H1 (cell line): ENCODE measurements at regions not wholly inside any gene's neighbourhood (a gene's known extent, or its start where the extent isn't known, plus 50 kb on each side); places are given as distances from the start of the nearest gene placed in this dataset.

Source experiments
- CTCF ChIA-PET: fragments of 300-600 bp; sonication (Branson Sonifier 250); formaldehyde crosslinking; loops from one replicate; lab custom pipeline; 2021; ENCODE audit not compliant: partially characterized antibody; lab: Charles Lee
- POLR2A ChIA-PET: fragments of 300-600 bp; sonication (Branson Sonifier 250); formaldehyde crosslinking; loops from one replicate; lab custom pipeline; 2021; ENCODE audit warnings: inconsistent platforms; ENCODE audit not compliant: partially characterized antibody; lab: Charles Lee
- DNase-seq, 2 experiments: peaks; one replicate each; pipeline versions ENCODE4 v3.0.0 to v3.0.0-alpha.2; 2010 to 2022; ENCODE audit warnings: low spot score in 2 of 2, low read depth in 1 of 2, mixed read lengths in 1 of 2
- FAIRE-seq: peaks from 2 replicates; lab custom pipeline; 2011; peaks lifted over from hg19 to GRCh38; lab: Jason Lieb, UNC
- H2AFZ ChIP-seq: 2 replicates; pipeline ENCODE4 v1.8.1; 2012; ENCODE audit warnings: low read length, inconsistent platforms
- H2AK5ac ChIP-seq: 2 replicates; pipeline ENCODE4 v1.6.1; 2013; ENCODE audit warnings: low read depth, low read length
- H2BK120ac ChIP-seq: replicated peaks from 2 replicates; pipeline ENCODE3; 2013; ENCODE audit warnings: low read depth, low read length, inconsistent platforms
- H2BK12ac ChIP-seq: 2 replicates; pipeline ENCODE4 v1.6.1; 2013; ENCODE audit warnings: low read depth, low read length
- H2BK15ac ChIP-seq: 2 replicates; pipeline ENCODE4 v1.6.1; 2013; ENCODE audit warnings: low read length
- H2BK20ac ChIP-seq: 2 replicates; pipeline ENCODE4 v1.6.1; 2013; ENCODE audit warnings: low read length
- H2BK5ac ChIP-seq: 2 replicates; pipeline ENCODE4 v1.6.1; 2013; ENCODE audit warnings: low read depth, low read length
- H3K14ac ChIP-seq: 2 replicates; pipeline ENCODE4 v1.6.1; 2013; ENCODE audit warnings: inconsistent platforms; ENCODE audit not compliant: insufficient read length
- H3K18ac ChIP-seq: 2 replicates; pipeline ENCODE4 v1.6.1; 2013; ENCODE audit warnings: low read length; ENCODE audit errors: extremely low read depth
- H3K23ac ChIP-seq: 2 replicates; pipeline ENCODE4 v1.6.1; 2013; ENCODE audit warnings: inconsistent platforms; ENCODE audit not compliant: insufficient read length
- H3K23me2 ChIP-seq: 2 replicates; pipeline ENCODE4 v1.6.1; 2013; ENCODE audit warnings: low read depth, low read length
- H3K27ac ChIP-seq: 2 replicates; pipeline ENCODE4 v1.6.1; 2011; ENCODE audit warnings: low read depth, low read length, inconsistent platforms
- H3K27me3 ChIP-seq, 4 experiments: replicated peaks in 1 of 4; 1 replicate in 1 of 4; 2 replicates in 3 of 4; pipeline versions ENCODE4 v1.6.1 to v1.8.1; 2011 to 2013; ENCODE audit warnings: low read length in 3 of 4, mild to moderate bottlenecking in 3 of 4, inconsistent platforms in 2 of 4, mixed read lengths in 2 of 4, moderate library complexity in 1 of 4; ENCODE audit not compliant: control insufficient read depth in 3 of 4, insufficient read depth in 3 of 4; ENCODE audit errors: extremely low read depth in 1 of 4
- H3K36me3 ChIP-seq, 4 experiments: 2 replicates each; pipeline versions ENCODE4 v1.6.1 to v1.8.1; 2011 to 2013; ENCODE audit warnings: mild to moderate bottlenecking in 4 of 4, low read length in 3 of 4, moderate library complexity in 2 of 4, control low read depth in 1 of 4, inconsistent platforms in 1 of 4; ENCODE audit not compliant: insufficient read depth in 4 of 4, control insufficient read depth in 2 of 4
- H3K4ac ChIP-seq: replicated peaks from 2 replicates; pipeline ENCODE3; 2013; ENCODE audit warnings: low read length, low read depth, mixed read lengths, inconsistent platforms; ENCODE audit not compliant: insufficient read length
- H3K4me1 ChIP-seq, 4 experiments: replicated peaks in 1 of 4; 1 replicate in 1 of 4; 2 replicates in 3 of 4; pipeline versions ENCODE4 v1.6.1 to v1.8.1; 2011 to 2013; ENCODE audit warnings: low read length in 3 of 4, inconsistent platforms in 2 of 4, mixed read lengths in 1 of 4; ENCODE audit not compliant: insufficient read depth in 4 of 4, control insufficient read depth in 3 of 4
- H3K4me2 ChIP-seq, 2 experiments: 2 replicates each; pipeline versions ENCODE4 v1.6.1 to v1.8.1; 2011 to 2013; ENCODE audit warnings: low read depth in 2 of 2, low read length in 2 of 2, control low read depth in 1 of 2, inconsistent platforms in 1 of 2, mild to moderate bottlenecking in 1 of 2; ENCODE audit not compliant: insufficient read depth in 1 of 2
- H3K4me3 ChIP-seq, 4 experiments: fragments of 200-600, 300-600 bp in 1 of 4; sonication (generic), shearing (Covaris generic), sonication (Bioruptor Twin) in 1 of 4; 2 replicates each; pipeline versions ENCODE4 v1.5.1 to v1.8.1; 2011 to 2016; ENCODE audit warnings: low read length in 4 of 4, low read depth in 3 of 4, control low read depth in 2 of 4, inconsistent platforms in 2 of 4, mild to moderate bottlenecking in 2 of 4, mixed read lengths in 1 of 4, moderate library complexity in 1 of 4; ENCODE audit not compliant: insufficient read depth in 2 of 4; ENCODE audit errors: extremely low read depth in 1 of 4
- H3K56ac ChIP-seq: replicated peaks from 2 replicates; pipeline ENCODE3; 2013; ENCODE audit warnings: low read depth, mild to moderate bottlenecking, mixed read lengths, low read length, inconsistent platforms; ENCODE audit not compliant: insufficient read length
- H3K79me1 ChIP-seq: 2 replicates; pipeline ENCODE4 v1.6.1; 2013; ENCODE audit warnings: low read depth, low read length, control low read depth
- H3K79me2 ChIP-seq, 2 experiments: 2 replicates each; pipeline versions ENCODE4 v1.6.1 to v1.8.1; 2012 to 2013; ENCODE audit warnings: low read length in 2 of 2, mild to moderate bottlenecking in 2 of 2, inconsistent platforms in 1 of 2; ENCODE audit not compliant: insufficient read depth in 2 of 2, control insufficient read depth in 1 of 2
- H3K9ac ChIP-seq, 4 experiments: replicated peaks in 1 of 4; 1 replicate in 1 of 4; 2 replicates in 3 of 4; pipeline versions ENCODE4 v1.6.1 to v1.8.1; 2011 to 2013; ENCODE audit warnings: low read depth in 3 of 4, low read length in 3 of 4, control low read depth in 2 of 4, mild to moderate bottlenecking in 2 of 4, moderate library complexity in 2 of 4, inconsistent platforms in 1 of 4; ENCODE audit errors: extremely low read depth in 1 of 4
- H3K9me3 ChIP-seq, 2 experiments: 2 replicates each; pipeline versions ENCODE4 v1.6.1 to v1.8.1; 2012 to 2013; ENCODE audit warnings: mild to moderate bottlenecking in 2 of 2, moderate library complexity in 2 of 2, control low read depth in 1 of 2, inconsistent platforms in 1 of 2, low read depth in 1 of 2, low read length in 1 of 2, mixed read lengths in 1 of 2; ENCODE audit not compliant: insufficient read depth in 2 of 2
- H4K20me1 ChIP-seq, 2 experiments: replicated peaks in 1 of 2; 2 replicates each; pipeline versions ENCODE3 to v1.8.1; 2011 to 2013; ENCODE audit warnings: inconsistent platforms in 2 of 2, low read length in 2 of 2, mild to moderate bottlenecking in 1 of 2; ENCODE audit not compliant: insufficient read depth in 2 of 2, control insufficient read depth in 1 of 2
- H4K5ac ChIP-seq: 2 replicates; pipeline ENCODE4 v1.6.1; 2013; ENCODE audit warnings: low read length, low read depth, mixed read lengths, inconsistent platforms; ENCODE audit not compliant: insufficient read length
- H4K8ac ChIP-seq: 2 replicates; pipeline ENCODE4 v1.8.0; 2013; ENCODE audit warnings: mild to moderate bottlenecking, moderate library complexity, low read length, inconsistent platforms; ENCODE audit not compliant: insufficient read depth; ENCODE audit errors: extremely low read depth
- H4K91ac ChIP-seq: replicated peaks from 2 replicates; pipeline ENCODE3; 2013; ENCODE audit warnings: low read length, mixed read lengths, inconsistent platforms; ENCODE audit not compliant: insufficient read length
- KDM5A ChIP-seq: fragments of 200-600 bp; IDR thresholded peaks from 2 replicates; pipeline ENCODE4 v1.7.1; 2012; ENCODE audit warnings: mild to moderate bottlenecking, low read length, inconsistent platforms, mixed read lengths
- TF ChIP-seq, protein P1 (sequence below): fragments of 300-600 bp; sonication (generic); IDR thresholded peaks from 2 replicates; pipeline ENCODE4 v1.7.1; 2012; ENCODE audit warnings: low read length, moderate library complexity, mild to moderate bottlenecking, inconsistent platforms; ENCODE audit not compliant: insufficient replicate concordance

GRCh38 chr4:108223313-108223712, 54.6 kb upstream of the LEF1 start:
- H3K18ac ChIP-seq = no peak overlapping the region
- H3K23ac ChIP-seq = no peak overlapping the region
- no peak overlapping the region for H2AK5ac ChIP-seq
- H3K27me3 ChIP-seq = no peaks in the 10 kb centered on the region
- no peak overlapping the region for H3K4me2 ChIP-seq
- no peak overlapping the region for H3K27ac ChIP-seq
- no peaks in the 10 kb centered on the region for H3K9me3 ChIP-seq
- no peak overlapping the region for H2BK20ac ChIP-seq
- no peaks in the 10 kb centered on the region for H3K79me1 ChIP-seq
- no peak overlapping the region for H3K56ac ChIP-seq
- no peaks in the 10 kb centered on the region for H3K79me2 ChIP-seq
- no peaks in the 10 kb centered on the region for H4K20me1 ChIP-seq
- no peak overlapping the region for H3K14ac ChIP-seq
- H2BK5ac ChIP-seq = no peak overlapping the region
- no peak for FAIRE-seq
- no peak overlapping the region for H2BK15ac ChIP-seq
- H3K4ac ChIP-seq = no peak overlapping the region
- H2BK12ac ChIP-seq = no peak overlapping the region
- POLR2A ChIA-PET = no interaction called here
- no peak overlapping the region for H3K4me3 ChIP-seq
- H3K4me1 ChIP-seq = 0 out of 7 replicates have a peak, but pooled peaks cover 0 to 2% (median 0%) of the 10 kb centered on the region in 4 experiments
- DNase-seq = no peak
- H3K9ac ChIP-seq = no peak overlapping the region
- H4K8ac ChIP-seq = no peak overlapping the region
- H4K91ac ChIP-seq = no peak overlapping the region
- H4K5ac ChIP-seq = no peak overlapping the region
- H3K23me2 ChIP-seq = no peaks in the 10 kb centered on the region
- CTCF ChIA-PET = interaction anchor here (0.7 kb wide), 1 partner anchor 29 kb away, joined by 4 read pairs; no protein-coding TSS in a partner anchor
- H2AFZ ChIP-seq = no peak overlapping the region
- H3K36me3 ChIP-seq = no peaks in the 10 kb centered on the region
- H2BK120ac ChIP-seq = no peak overlapping the region
- TF ChIP-seq, protein P1, sequence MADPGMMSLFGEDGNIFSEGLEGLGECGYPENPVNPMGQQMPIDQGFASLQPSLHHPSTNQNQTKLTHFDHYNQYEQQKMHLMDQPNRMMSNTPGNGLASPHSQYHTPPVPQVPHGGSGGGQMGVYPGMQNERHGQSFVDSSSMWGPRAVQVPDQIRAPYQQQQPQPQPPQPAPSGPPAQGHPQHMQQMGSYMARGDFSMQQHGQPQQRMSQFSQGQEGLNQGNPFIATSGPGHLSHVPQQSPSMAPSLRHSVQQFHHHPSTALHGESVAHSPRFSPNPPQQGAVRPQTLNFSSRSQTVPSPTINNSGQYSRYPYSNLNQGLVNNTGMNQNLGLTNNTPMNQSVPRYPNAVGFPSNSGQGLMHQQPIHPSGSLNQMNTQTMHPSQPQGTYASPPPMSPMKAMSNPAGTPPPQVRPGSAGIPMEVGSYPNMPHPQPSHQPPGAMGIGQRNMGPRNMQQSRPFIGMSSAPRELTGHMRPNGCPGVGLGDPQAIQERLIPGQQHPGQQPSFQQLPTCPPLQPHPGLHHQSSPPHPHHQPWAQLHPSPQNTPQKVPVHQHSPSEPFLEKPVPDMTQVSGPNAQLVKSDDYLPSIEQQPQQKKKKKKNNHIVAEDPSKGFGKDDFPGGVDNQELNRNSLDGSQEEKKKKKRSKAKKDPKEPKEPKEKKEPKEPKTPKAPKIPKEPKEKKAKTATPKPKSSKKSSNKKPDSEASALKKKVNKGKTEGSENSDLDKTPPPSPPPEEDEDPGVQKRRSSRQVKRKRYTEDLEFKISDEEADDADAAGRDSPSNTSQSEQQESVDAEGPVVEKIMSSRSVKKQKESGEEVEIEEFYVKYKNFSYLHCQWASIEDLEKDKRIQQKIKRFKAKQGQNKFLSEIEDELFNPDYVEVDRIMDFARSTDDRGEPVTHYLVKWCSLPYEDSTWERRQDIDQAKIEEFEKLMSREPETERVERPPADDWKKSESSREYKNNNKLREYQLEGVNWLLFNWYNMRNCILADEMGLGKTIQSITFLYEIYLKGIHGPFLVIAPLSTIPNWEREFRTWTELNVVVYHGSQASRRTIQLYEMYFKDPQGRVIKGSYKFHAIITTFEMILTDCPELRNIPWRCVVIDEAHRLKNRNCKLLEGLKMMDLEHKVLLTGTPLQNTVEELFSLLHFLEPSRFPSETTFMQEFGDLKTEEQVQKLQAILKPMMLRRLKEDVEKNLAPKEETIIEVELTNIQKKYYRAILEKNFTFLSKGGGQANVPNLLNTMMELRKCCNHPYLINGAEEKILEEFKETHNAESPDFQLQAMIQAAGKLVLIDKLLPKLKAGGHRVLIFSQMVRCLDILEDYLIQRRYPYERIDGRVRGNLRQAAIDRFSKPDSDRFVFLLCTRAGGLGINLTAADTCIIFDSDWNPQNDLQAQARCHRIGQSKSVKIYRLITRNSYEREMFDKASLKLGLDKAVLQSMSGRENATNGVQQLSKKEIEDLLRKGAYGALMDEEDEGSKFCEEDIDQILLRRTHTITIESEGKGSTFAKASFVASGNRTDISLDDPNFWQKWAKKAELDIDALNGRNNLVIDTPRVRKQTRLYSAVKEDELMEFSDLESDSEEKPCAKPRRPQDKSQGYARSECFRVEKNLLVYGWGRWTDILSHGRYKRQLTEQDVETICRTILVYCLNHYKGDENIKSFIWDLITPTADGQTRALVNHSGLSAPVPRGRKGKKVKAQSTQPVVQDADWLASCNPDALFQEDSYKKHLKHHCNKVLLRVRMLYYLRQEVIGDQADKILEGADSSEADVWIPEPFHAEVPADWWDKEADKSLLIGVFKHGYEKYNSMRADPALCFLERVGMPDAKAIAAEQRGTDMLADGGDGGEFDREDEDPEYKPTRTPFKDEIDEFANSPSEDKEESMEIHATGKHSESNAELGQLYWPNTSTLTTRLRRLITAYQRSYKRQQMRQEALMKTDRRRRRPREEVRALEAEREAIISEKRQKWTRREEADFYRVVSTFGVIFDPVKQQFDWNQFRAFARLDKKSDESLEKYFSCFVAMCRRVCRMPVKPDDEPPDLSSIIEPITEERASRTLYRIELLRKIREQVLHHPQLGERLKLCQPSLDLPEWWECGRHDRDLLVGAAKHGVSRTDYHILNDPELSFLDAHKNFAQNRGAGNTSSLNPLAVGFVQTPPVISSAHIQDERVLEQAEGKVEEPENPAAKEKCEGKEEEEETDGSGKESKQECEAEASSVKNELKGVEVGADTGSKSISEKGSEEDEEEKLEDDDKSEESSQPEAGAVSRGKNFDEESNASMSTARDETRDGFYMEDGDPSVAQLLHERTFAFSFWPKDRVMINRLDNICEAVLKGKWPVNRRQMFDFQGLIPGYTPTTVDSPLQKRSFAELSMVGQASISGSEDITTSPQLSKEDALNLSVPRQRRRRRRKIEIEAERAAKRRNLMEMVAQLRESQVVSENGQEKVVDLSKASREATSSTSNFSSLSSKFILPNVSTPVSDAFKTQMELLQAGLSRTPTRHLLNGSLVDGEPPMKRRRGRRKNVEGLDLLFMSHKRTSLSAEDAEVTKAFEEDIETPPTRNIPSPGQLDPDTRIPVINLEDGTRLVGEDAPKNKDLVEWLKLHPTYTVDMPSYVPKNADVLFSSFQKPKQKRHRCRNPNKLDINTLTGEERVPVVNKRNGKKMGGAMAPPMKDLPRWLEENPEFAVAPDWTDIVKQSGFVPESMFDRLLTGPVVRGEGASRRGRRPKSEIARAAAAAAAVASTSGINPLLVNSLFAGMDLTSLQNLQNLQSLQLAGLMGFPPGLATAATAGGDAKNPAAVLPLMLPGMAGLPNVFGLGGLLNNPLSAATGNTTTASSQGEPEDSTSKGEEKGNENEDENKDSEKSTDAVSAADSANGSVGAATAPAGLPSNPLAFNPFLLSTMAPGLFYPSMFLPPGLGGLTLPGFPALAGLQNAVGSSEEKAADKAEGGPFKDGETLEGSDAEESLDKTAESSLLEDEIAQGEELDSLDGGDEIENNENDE = no peak
- TF ChIP-seq KDM5A = no peak
